ENCODE measurements at regions not wholly inside any gene's neighbourhood (a gene's known extent, or its start where the extent isn't known, plus 50 kb on each side); places are given as distances from the start of the nearest gene placed in this dataset.

DNA sequence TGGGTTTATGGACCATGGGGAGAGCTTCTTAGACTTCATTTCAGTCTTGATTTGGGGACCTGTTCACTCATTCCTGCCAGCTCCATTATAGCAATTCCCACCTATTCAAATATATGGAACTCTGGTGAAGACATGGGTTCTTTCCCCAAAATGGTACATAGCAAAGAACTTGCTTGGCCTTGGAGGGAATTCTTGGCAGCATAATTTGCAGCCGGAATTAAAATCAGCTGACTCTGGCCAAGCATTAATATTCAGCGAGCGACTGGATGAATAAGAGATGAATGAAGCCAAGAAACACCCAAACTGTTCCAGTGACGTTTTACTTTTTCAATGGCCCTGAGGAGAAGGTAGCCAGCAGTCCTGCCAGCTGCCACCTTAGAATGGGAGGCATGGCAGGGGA is 88.4 kb upstream of the SOX1 start:
- 45 to 52% methylated on average over 4 of the region's 4 CpGs for WGBS, 2 donors
- H3K4me3 ChIP-seq, result no peak overlapping the region
- no peaks in the 10 kb centered on the region for H3K9me3 ChIP-seq
- ATAC-seq (no peak), DNase-seq (no peak)
- no peaks in the 10 kb centered on the region for H3K36me3 ChIP-seq (replicated peaks in 1 of 2; ENCODE audit: insufficient read depth in 1 of 2, low read depth in 2 of 2)
- H3K27me3 ChIP-seq, result peaks cover 0 to 8% of the 10 kb centered on the region in 2 donors
- no peak for TF ChIP-seq POLR2A (IDR thresholded peaks at IDR 0.05)
- TF ChIP-seq, protein P1, sequence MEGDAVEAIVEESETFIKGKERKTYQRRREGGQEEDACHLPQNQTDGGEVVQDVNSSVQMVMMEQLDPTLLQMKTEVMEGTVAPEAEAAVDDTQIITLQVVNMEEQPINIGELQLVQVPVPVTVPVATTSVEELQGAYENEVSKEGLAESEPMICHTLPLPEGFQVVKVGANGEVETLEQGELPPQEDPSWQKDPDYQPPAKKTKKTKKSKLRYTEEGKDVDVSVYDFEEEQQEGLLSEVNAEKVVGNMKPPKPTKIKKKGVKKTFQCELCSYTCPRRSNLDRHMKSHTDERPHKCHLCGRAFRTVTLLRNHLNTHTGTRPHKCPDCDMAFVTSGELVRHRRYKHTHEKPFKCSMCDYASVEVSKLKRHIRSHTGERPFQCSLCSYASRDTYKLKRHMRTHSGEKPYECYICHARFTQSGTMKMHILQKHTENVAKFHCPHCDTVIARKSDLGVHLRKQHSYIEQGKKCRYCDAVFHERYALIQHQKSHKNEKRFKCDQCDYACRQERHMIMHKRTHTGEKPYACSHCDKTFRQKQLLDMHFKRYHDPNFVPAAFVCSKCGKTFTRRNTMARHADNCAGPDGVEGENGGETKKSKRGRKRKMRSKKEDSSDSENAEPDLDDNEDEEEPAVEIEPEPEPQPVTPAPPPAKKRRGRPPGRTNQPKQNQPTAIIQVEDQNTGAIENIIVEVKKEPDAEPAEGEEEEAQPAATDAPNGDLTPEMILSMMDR (IDR thresholded peaks at IDR 0.05), result no peak
- no peak overlapping the region for H3K27ac ChIP-seq
- no peaks in the 10 kb centered on the region for H3K4me1 ChIP-seq
- intact Hi-C loops (cut with DNase I), result no loop called here

DNA sequence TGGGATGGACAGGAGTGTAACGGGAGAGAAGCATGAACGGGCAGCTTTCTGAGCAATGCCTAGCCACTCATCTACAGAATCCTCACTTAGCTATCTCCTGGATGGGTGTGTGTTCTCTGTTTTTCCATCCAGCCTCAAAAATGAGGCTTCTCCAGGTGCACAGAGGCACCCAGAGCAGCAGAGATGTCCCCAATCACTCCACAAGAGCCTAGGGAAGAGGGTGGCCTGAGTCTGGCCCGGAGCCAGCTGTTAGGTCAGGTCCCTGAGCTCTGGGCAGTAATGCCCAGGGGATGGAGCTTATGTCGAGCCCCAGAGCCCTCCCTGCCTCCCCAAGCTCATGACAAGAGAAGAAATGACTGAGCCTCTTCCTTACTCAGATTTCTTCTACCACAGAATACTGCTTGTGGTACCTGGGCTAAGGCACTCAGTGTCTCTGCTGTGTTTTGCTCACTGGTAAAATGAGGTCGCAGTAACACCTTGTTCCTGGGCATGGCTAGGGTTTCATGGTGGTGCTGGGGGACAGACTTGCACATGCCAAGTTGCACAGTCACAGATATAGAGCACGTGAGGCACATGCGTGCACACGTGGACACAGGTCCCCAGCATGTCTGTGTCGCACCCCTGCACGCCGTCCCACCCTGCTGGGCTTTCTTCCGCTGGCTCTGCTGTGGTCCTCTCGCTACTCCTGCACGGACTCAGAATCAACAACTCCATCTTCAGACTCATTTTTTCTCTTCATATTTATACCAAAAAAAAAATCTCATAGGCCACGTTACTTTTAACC is 86.6 kb upstream of the SOX1 start:
- H3K9me3 ChIP-seq, result no peaks in the 10 kb centered on the region
- TF ChIP-seq, protein P1 (IDR thresholded peaks at IDR 0.05), result no peak
- TF ChIP-seq POLR2A (IDR thresholded peaks at IDR 0.05), result no peak
- H3K4me3 ChIP-seq, result no peak overlapping the region
- no peak overlapping the region for H3K27ac ChIP-seq
- no peaks in the 10 kb centered on the region for H3K36me3 ChIP-seq (replicated peaks in 1 of 2; ENCODE audit: insufficient read depth in 1 of 2, low read depth in 2 of 2)
- peaks cover 0 to 8% of the 10 kb centered on the region in 2 donors for H3K27me3 ChIP-seq
- 70 to 76% methylated on average over 14 to 15 of the region's 15 CpGs for WGBS, 2 donors
- intact Hi-C loops (cut with DNase I), result no loop called here
- ATAC-seq, result no peak
- H3K4me1 ChIP-seq, result no peaks in the 10 kb centered on the region
- DNase-seq, result no peak

- Histone ChIP-seq H3K4me3 (no peak overlapping the region), H3K9me3 (no peaks in the 10 kb centered on the region), H3K27ac (no peak overlapping the region), H3K4me1 (no peaks in the 10 kb centered on the region), H3K36me3 (replicated peaks in 1 of 2; ENCODE audit: insufficient read depth in 1 of 2, low read depth in 2 of 2) (no peaks in the 10 kb centered on the region), H3K27me3 (peaks cover 0 to 8% of the 10 kb centered on the region in 2 donors)
- 76 to 82% methylated on average over 12 of the region's 12 CpGs for WGBS, 2 donors
- TF ChIP-seq, protein P1 (IDR thresholded peaks at IDR 0.05), result no peak
- TF ChIP-seq POLR2A (IDR thresholded peaks at IDR 0.05), result no peak
- DNase-seq (no peak), ATAC-seq (no peak)
- intact Hi-C loops (cut with DNase I), result no loop called here
Observed at GRCh38 chr13:111981006-111981405, 85.9 kb upstream of the SOX1 start.

GRCh38 chr13:111981446-111982165 is 85.3 kb upstream of the SOX1 start:
- no peak for ATAC-seq
- 39 to 42% methylated on average over 10 to 12 of the region's 12 CpGs for WGBS, 2 donors
- no peak for DNase-seq
- intact Hi-C loops (cut with DNase I), result no loop called here
- H3K36me3 ChIP-seq (replicated peaks in 1 of 2; ENCODE audit: insufficient read depth in 1 of 2, low read depth in 2 of 2), result no peaks in the 10 kb centered on the region
- no peaks in the 10 kb centered on the region for H3K9me3 ChIP-seq
- no peak overlapping the region for H3K27ac ChIP-seq
- no peaks in the 10 kb centered on the region for H3K4me1 ChIP-seq
- no peak overlapping the region for H3K4me3 ChIP-seq
- TF ChIP-seq POLR2A (IDR thresholded peaks at IDR 0.05), result no peak
- TF ChIP-seq, protein P1 (IDR thresholded peaks at IDR 0.05), result no peak
- H3K27me3 ChIP-seq, result peaks cover 0 to 8% of the 10 kb centered on the region in 2 donors

All from body of pancreas (tissue), 4 donors.